Neuronal stem cell (in vitro differentiated cells): ENCODE measurements at regions not wholly inside any gene's neighbourhood (a gene's known extent, or its start where the extent isn't known, plus 50 kb on each side); places are given as distances from the start of the nearest gene placed in this dataset.

Experiments
- DNase-seq: peaks from one replicate; pipeline ENCODE4 v3.0.0-alpha.2; 2013; ENCODE audit warnings: low spot score
- H2AFZ ChIP-seq: one replicate; pipeline ENCODE4 v1.6.1; 2013; ENCODE audit warnings: mild to moderate bottlenecking, low read length, inconsistent platforms
- H2AK5ac ChIP-seq: 2 replicates; pipeline ENCODE4 v1.6.1; 2013; ENCODE audit warnings: low read depth, mild to moderate bottlenecking, inconsistent platforms, low read length, moderate library complexity, mixed read lengths
- H2BK120ac ChIP-seq: 2 replicates; pipeline ENCODE4 v1.6.1; 2013; ENCODE audit warnings: low read depth, mild to moderate bottlenecking, inconsistent platforms, low read length, moderate library complexity, mixed read lengths
- H2BK12ac ChIP-seq: one replicate; pipeline ENCODE4 v1.6.1; 2013; ENCODE audit warnings: low read length, inconsistent platforms
- H2BK15ac ChIP-seq: 2 replicates; pipeline ENCODE4 v1.6.1; 2013; ENCODE audit warnings: mild to moderate bottlenecking, low read length, inconsistent platforms, mixed read lengths
- H2BK5ac ChIP-seq: one replicate; pipeline ENCODE4 v1.6.1; 2013; ENCODE audit warnings: inconsistent platforms, mild to moderate bottlenecking, low read length, moderate library complexity
- H3K14ac ChIP-seq: one replicate; pipeline ENCODE4 v1.6.1; 2013; ENCODE audit warnings: low read length, inconsistent platforms
- H3K18ac ChIP-seq: 2 replicates; pipeline ENCODE4 v1.6.1; 2013; ENCODE audit warnings: low read length, inconsistent platforms
- H3K23ac ChIP-seq: 2 replicates; pipeline ENCODE4 v1.6.1; 2013; ENCODE audit warnings: low read depth, mild to moderate bottlenecking, mixed read lengths, low read length, inconsistent platforms; ENCODE audit not compliant: poor library complexity
- H3K27ac ChIP-seq: replicated peaks from 3 replicates; pipeline ENCODE4 v1.5.1; 2013; ENCODE audit warnings: low read length, inconsistent platforms
- H3K27me3 ChIP-seq, 3 experiments: 2 replicates each; pipeline ENCODE4 v1.6.1; 2013; ENCODE audit warnings: low read length in 3 of 3, mild to moderate bottlenecking in 2 of 3, inconsistent platforms in 1 of 3, low read depth in 1 of 3, mixed read lengths in 1 of 3, moderate library complexity in 1 of 3; ENCODE audit not compliant: control insufficient read depth in 3 of 3, insufficient read depth in 3 of 3
- H3K36me3 ChIP-seq, 2 donors: replicated peaks in 1 of 2; 2 replicates each; pipeline ENCODE4 v1.6.1; 2013; ENCODE audit warnings: low read length in 2 of 2; ENCODE audit not compliant: control insufficient read depth in 2 of 2, insufficient read depth in 2 of 2
- H3K4ac ChIP-seq: 2 replicates; pipeline ENCODE4 v1.6.1; 2013; ENCODE audit warnings: inconsistent platforms, mild to moderate bottlenecking, low read length, moderate library complexity
- H3K4me1 ChIP-seq, 2 donors: 1 replicate in 1 of 2; 2 replicates in 1 of 2; pipeline ENCODE4 v1.6.1; 2013; ENCODE audit warnings: low read length in 2 of 2, low read depth in 1 of 2; ENCODE audit not compliant: control insufficient read depth in 2 of 2, insufficient read depth in 1 of 2
- H3K4me2 ChIP-seq: one replicate; pipeline ENCODE4 v1.6.1; 2013; ENCODE audit warnings: mild to moderate bottlenecking, low read length, inconsistent platforms; ENCODE audit not compliant: insufficient read depth, poor library complexity, severe bottlenecking
- H3K4me3 ChIP-seq, 2 donors: 2 replicates each; pipeline ENCODE4 v1.5.1; 2013; ENCODE audit warnings: low read length in 2 of 2, mild to moderate bottlenecking in 2 of 2, inconsistent platforms in 1 of 2, moderate library complexity in 1 of 2
- H3K79me1 ChIP-seq: one replicate; pipeline ENCODE4 v1.6.1; 2013; ENCODE audit warnings: low read depth, mild to moderate bottlenecking, inconsistent platforms, low read length, moderate library complexity
- H3K9ac ChIP-seq: one replicate; pipeline ENCODE4 v1.6.1; 2013; ENCODE audit warnings: mild to moderate bottlenecking, low read depth, low read length, inconsistent platforms; ENCODE audit not compliant: poor library complexity
- H3K9me3 ChIP-seq, 2 donors: replicated peaks in 1 of 2; 2 replicates each; pipeline versions ENCODE3 to v1.6.1; 2013; ENCODE audit warnings: low read length in 2 of 2, mild to moderate bottlenecking in 2 of 2, inconsistent platforms in 1 of 2, low read depth in 1 of 2, mixed read lengths in 1 of 2, moderate library complexity in 1 of 2; ENCODE audit not compliant: control insufficient read depth in 2 of 2, insufficient read depth in 1 of 2
- H4K8ac ChIP-seq: one replicate; pipeline ENCODE4 v1.6.1; 2013; ENCODE audit warnings: low read depth, mild to moderate bottlenecking, inconsistent platforms, low read length, moderate library complexity
- H4K91ac ChIP-seq: one replicate; pipeline ENCODE4 v1.6.1; 2013; ENCODE audit warnings: low read length, low read depth, mild to moderate bottlenecking, inconsistent platforms; ENCODE audit not compliant: poor library complexity
- WGBS, 2 donors: extraction: QIAGEN DNeasy Blood & Tissue Kit; methylation state at CpG; one replicate each; pipeline ENCODE4 v1.1.7; 2013; ENCODE audit warnings: missing lambda C conversion rate in 2 of 2, mixed read lengths in 1 of 2; ENCODE audit not compliant: insufficient read length in 2 of 2, insufficient replicate concordance in 1 of 2; ENCODE audit errors: extremely low coverage in 2 of 2; 5-methylcytosine and 5-hydroxymethylcytosine counted together

GRCh38 chr13:111623208-111623607 is 302.8 kb downstream of the TEX29 start:
- Histone ChIP-seq H3K18ac (peak overlapping the region; percentile 79), H3K79me1 (peaks cover 3% of the 10 kb centered on the region), H3K36me3 (peaks cover 0 to 2% of the 10 kb centered on the region in 2 donors), H3K4me3 (no peak overlapping the region), H3K9me3 (no peaks in the 10 kb centered on the region), H3K23ac (no peak overlapping the region), H2BK5ac (no peak overlapping the region), H4K91ac (no peak overlapping the region), H4K8ac (no peak overlapping the region), H3K4me2 (no peak overlapping the region), H3K27ac (no peak overlapping the region), H3K4me1 (peaks cover 2% of the 10 kb centered on the region in 2 donors), H3K9ac (no peak overlapping the region), H2AFZ (peak overlapping the region; percentile 35), H2BK12ac (no peak overlapping the region), H2BK15ac (peak overlapping the region; percentile 76), H2BK120ac (no peak overlapping the region), H3K4ac (no peak overlapping the region), H3K27me3 (no peaks in the 10 kb centered on the region), H2AK5ac (peak overlapping the region; percentile 65), H3K14ac (peak overlapping the region; percentile 31)
- no peak for DNase-seq
- no CpG with 5 or more reads among the region's 20 CpGs for WGBS, 2 donors

GRCh38 chr13:111623743-111624505 is 303.5 kb downstream of the TEX29 start:
- Histone ChIP-seq H3K27me3 (no peaks in the 10 kb centered on the region), H3K23ac (no peak overlapping the region), H3K36me3 (peaks cover 0 to 2% of the 10 kb centered on the region in 2 donors), H2BK5ac (no peak overlapping the region), H3K4me2 (no peak overlapping the region), H3K14ac (no peak overlapping the region), H4K8ac (no peak overlapping the region), H3K9ac (peak overlapping the region; percentile 38), H2AFZ (no peak overlapping the region), H3K27ac (no peak overlapping the region), H4K91ac (no peak overlapping the region), H2AK5ac (no peak overlapping the region), H3K18ac (no peak overlapping the region), H3K9me3 (no peaks in the 10 kb centered on the region), H3K79me1 (peaks cover 3% of the 10 kb centered on the region), H2BK15ac (peak overlapping the region; percentile 76), H3K4me1 (peaks cover 2% of the 10 kb centered on the region in 2 donors), H2BK120ac (no peak overlapping the region), H3K4me3 (no peak overlapping the region), H3K4ac (no peak overlapping the region), H2BK12ac (no peak overlapping the region)
- no peak for DNase-seq
- WGBS, 2 donors: no CpG with 5 or more reads among the region's 28 CpGs

DNA sequence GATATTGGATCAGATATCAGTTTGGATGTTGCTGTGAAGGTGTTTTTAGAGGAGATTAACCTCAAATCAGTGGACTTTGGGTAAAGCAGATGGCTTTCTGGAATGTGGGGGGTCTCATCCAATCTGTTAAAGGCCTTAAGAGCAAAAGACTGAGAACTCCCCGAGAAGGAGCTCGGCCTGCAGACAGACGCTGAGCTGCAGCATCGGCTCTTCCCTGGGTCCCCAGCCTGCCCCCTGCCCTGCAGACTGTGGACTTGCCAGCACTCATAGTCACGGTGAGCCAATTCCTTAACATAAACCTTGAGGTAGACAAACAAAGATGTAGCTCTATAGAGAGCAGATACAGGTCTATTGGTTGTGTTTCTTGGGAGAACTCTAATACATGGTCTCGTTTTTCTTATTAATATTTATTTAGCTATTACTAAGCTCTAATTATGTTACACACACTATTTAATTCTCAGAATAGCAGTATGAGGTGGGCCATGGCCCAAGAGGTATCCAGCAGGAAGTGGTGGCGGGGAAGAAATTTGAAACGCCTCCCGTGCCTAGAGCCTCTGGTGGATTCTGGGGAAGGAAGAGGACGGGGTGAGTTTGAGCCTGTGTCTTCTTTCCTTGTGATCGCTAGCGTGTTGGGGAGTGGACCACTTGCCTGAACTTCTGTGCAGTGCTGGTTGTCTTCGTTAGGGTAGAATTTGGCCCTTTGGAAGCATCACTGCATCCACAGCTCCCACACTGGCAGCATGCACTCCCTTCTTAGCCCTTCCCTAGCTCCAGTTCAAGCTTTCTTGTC is 305.3 kb downstream of the TEX29 start:
- Histone ChIP-seq H4K8ac (no peak overlapping the region), H2BK12ac (no peak overlapping the region), H3K27ac (no peak overlapping the region), H3K4me3 (no peak overlapping the region), H3K4me2 (no peak overlapping the region), H3K36me3 (peaks cover 0 to 1% of the 10 kb centered on the region in 2 donors), H2BK5ac (no peak overlapping the region), H3K79me1 (peaks cover 3% of the 10 kb centered on the region), H3K23ac (no peak overlapping the region), H3K4ac (no peak overlapping the region), H3K9ac (no peak overlapping the region), H3K18ac (no peak overlapping the region), H3K14ac (no peak overlapping the region), H3K9me3 (no peaks in the 10 kb centered on the region), H2AFZ (no peak overlapping the region), H2BK120ac (no peak overlapping the region), H3K27me3 (no peaks in the 10 kb centered on the region), H4K91ac (no peak overlapping the region), H2AK5ac (no peak overlapping the region), H3K4me1 (peaks cover 5 to 12% of the 10 kb centered on the region in 2 donors), H2BK15ac (no peak overlapping the region)
- WGBS, 2 donors: no CpG with 5 or more reads among the region's 13 CpGs
- DNase-seq: no peak
